GM23248 (cell line): ENCODE measurements at regions not wholly inside any gene's neighbourhood (a gene's known extent, or its start where the extent isn't known, plus 50 kb on each side); places are given as distances from the start of the nearest gene placed in this dataset.

ENCODE experiments used
- EZH2 ChIP-seq: fragments of 200-600 bp; sonication (generic); IDR thresholded peaks from 2 replicates; pipeline ENCODE4 v1.6.1; 2018; ENCODE audit warnings: antibody characterized with exemption, mild to moderate bottlenecking; ENCODE audit not compliant: insufficient read depth, poor library complexity, severe bottlenecking
- EZH2phosphoT487 ChIP-seq: fragments of 200-600 bp; sonication (generic); IDR thresholded peaks from 2 replicates; pipeline ENCODE4 v1.6.1; 2018; ENCODE audit warnings: antibody characterized with exemption, moderate library complexity, mild to moderate bottlenecking, low read depth; ENCODE audit not compliant: insufficient read depth

DNA sequence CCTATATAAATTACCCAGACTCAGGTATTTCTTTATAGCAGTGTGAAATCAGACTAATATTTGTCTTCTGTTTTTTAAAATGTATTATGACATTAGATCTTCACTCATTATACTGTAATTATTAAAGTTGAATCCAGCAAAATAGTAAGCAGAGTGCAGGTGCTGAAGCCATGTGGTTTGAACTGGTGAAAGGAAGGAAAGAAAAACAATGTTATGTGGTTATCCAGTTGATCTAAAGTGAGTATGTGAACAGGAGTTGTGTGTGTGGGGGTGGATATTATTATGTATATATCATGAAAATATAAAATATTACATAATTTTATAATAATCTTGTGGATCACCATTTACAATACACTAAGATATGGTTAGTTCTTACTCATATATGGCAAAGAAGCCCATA lies 593.7 kb downstream of the SEMA5A start:
- no peak for TF ChIP-seq EZH2
- TF ChIP-seq EZH2phosphoT487, result no peak
